Hepatocyte (in vitro differentiated cells): ENCODE measurements at regions not wholly inside any gene's neighbourhood (a gene's known extent, or its start where the extent isn't known, plus 50 kb on each side); places are given as distances from the start of the nearest gene placed in this dataset.

ENCODE experiments used
- DNase-seq: peaks from one replicate; pipeline ENCODE4 v3.0.0-alpha.2; 2016; ENCODE audit warnings: low spot score
- H2AFZ ChIP-seq: fragments of 200-600 bp; sonication (generic); 2 replicates; pipeline ENCODE4 v1.6.0; 2016; ENCODE audit warnings: antibody characterized with exemption, mild to moderate bottlenecking
- H3K27ac ChIP-seq: fragments of 200-600 bp; sonication (generic); 2 replicates; pipeline ENCODE4 v1.5.1; 2016; ENCODE audit warnings: mild to moderate bottlenecking
- H3K27me3 ChIP-seq: fragments of 200-600 bp; sonication (generic); 2 replicates; pipeline ENCODE4 v1.6.1; 2016
- H3K36me3 ChIP-seq: fragments of 200-600 bp; sonication (generic); replicated peaks from 2 replicates; pipeline ENCODE4 v1.5.1; 2016; ENCODE audit warnings: low read depth; ENCODE audit not compliant: insufficient read depth
- H3K4me1 ChIP-seq: fragments of 200-600 bp; sonication (generic); 2 replicates; pipeline ENCODE4 v1.5.1; 2016; ENCODE audit warnings: mild to moderate bottlenecking, moderate library complexity; ENCODE audit not compliant: insufficient read depth
- H3K4me2 ChIP-seq: fragments of 200-600 bp; sonication (generic); 2 replicates; pipeline ENCODE4 v1.6.0; 2016
- H3K4me3 ChIP-seq: fragments of 200-600 bp; sonication (generic); 2 replicates; pipeline ENCODE4 v1.5.1; 2016; ENCODE audit warnings: mild to moderate bottlenecking
- H3K79me2 ChIP-seq: fragments of 200-600 bp; sonication (generic); 2 replicates; pipeline ENCODE4 v1.6.0; 2017; ENCODE audit warnings: mild to moderate bottlenecking
- H3K9me2 ChIP-seq: fragments of 200-600 bp; sonication (generic); replicated peaks from 2 replicates; pipeline ENCODE4 v1.6.0; 2017; ENCODE audit warnings: mild to moderate bottlenecking; ENCODE audit not compliant: insufficient read depth
- H3K9me3 ChIP-seq: fragments of 200-600 bp; sonication (generic); 2 replicates; pipeline ENCODE4 v1.5.1; 2016; ENCODE audit warnings: low read depth, mild to moderate bottlenecking
- H4K20me1 ChIP-seq: fragments of 200-600 bp; sonication (generic); 2 replicates; pipeline ENCODE4 v1.6.0; 2016; ENCODE audit warnings: mild to moderate bottlenecking; ENCODE audit not compliant: insufficient read depth, poor library complexity, severe bottlenecking
- EZH2 ChIP-seq: fragments of 200-600 bp; sonication (generic); IDR thresholded peaks from 2 replicates; pipeline ENCODE4 v1.6.1; 2016; ENCODE audit warnings: antibody characterized with exemption, mild to moderate bottlenecking, borderline replicate concordance
- EZH2phosphoT487 ChIP-seq: fragments of 200-600 bp; sonication (generic); IDR thresholded peaks from one replicate; pipeline ENCODE4 v1.6.1; 2018; ENCODE audit warnings: antibody characterized with exemption, mild to moderate bottlenecking, low read depth, moderate library complexity; ENCODE audit not compliant: unreplicated experiment, severe bottlenecking
- WGBS: methylation state at CpG from one replicate; pipeline ENCODE4 v1.1.6; 2016; ENCODE audit warnings: low lambda C conversion rate; ENCODE audit errors: missing lambda C conversion rate; 5-methylcytosine and 5-hydroxymethylcytosine counted together
- TF ChIP-seq, protein P1 (sequence below): fragments of 200-600 bp; sonication (generic); IDR thresholded peaks from 2 replicates; pipeline ENCODE4 v1.5.1; 2016; ENCODE audit warnings: antibody characterized with exemption, mild to moderate bottlenecking; ENCODE audit not compliant: poor library complexity

DNA sequence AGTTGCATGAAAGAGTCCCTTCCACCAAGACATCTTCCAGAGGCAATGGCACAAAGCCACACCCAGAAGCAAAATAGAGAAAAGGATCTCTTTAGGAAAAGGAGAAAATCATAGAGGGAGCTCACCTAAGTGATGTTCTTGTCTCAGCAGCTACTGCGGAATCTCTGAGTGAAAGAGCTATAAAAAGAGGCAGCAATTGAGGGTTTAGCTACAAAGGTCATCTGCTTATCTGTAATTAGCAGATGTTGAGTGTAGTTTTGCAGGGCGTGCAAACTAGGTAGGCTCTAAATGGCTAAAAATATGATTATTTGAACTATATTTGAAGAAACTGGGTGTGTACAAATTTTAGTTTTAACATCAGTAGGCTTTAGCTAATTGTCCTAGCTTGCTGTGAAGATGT, 276.0 kb downstream of the HS3ST1 start:
- H3K36me3 ChIP-seq: no peaks in the 10 kb centered on the region
- peak; percentile 30 for DNase-seq
- 28% methylated on average over 2 of the region's 2 CpGs for WGBS
- no peaks in the 10 kb centered on the region for H3K9me3 ChIP-seq
- H2AFZ ChIP-seq: no peak overlapping the region
- no peak overlapping the region for H3K4me3 ChIP-seq
- no peak for TF ChIP-seq EZH2phosphoT487
- no peak for TF ChIP-seq EZH2
- TF ChIP-seq, protein P1, sequence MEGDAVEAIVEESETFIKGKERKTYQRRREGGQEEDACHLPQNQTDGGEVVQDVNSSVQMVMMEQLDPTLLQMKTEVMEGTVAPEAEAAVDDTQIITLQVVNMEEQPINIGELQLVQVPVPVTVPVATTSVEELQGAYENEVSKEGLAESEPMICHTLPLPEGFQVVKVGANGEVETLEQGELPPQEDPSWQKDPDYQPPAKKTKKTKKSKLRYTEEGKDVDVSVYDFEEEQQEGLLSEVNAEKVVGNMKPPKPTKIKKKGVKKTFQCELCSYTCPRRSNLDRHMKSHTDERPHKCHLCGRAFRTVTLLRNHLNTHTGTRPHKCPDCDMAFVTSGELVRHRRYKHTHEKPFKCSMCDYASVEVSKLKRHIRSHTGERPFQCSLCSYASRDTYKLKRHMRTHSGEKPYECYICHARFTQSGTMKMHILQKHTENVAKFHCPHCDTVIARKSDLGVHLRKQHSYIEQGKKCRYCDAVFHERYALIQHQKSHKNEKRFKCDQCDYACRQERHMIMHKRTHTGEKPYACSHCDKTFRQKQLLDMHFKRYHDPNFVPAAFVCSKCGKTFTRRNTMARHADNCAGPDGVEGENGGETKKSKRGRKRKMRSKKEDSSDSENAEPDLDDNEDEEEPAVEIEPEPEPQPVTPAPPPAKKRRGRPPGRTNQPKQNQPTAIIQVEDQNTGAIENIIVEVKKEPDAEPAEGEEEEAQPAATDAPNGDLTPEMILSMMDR: no peak
- no peaks in the 10 kb centered on the region for H3K9me2 ChIP-seq
- H3K4me2 ChIP-seq: no peak overlapping the region
- no peaks in the 10 kb centered on the region for H3K79me2 ChIP-seq
- no peaks in the 10 kb centered on the region for H3K27me3 ChIP-seq
- peaks cover 6% of the 10 kb centered on the region for H3K4me1 ChIP-seq
- no peaks in the 10 kb centered on the region for H4K20me1 ChIP-seq
- H3K27ac ChIP-seq: no peak overlapping the region

DNA sequence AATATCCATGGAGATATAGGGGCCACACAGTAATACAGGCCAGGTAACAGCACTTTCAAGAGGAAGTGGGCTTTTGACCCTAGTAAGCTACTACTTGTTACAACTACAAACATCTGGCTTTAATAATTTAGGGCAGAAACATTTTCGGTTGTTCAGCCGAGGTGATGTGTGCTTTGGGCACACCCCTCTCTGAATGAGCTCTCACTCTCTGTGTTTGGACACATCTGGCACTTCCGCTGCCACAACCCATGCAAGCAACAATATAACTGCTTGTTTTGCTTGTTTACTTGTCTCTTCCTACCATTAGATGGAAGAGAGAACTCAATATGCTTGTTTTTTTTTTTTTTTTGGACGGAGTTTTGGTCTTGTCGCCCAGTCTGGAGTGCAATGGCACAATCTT, 277.2 kb downstream of the HS3ST1 start:
- Histone ChIP-seq H3K4me1 (peaks cover 6% of the 10 kb centered on the region), H3K36me3 (no peaks in the 10 kb centered on the region), H4K20me1 (no peaks in the 10 kb centered on the region), H3K4me3 (no peak overlapping the region), H3K27me3 (no peaks in the 10 kb centered on the region), H3K9me3 (no peaks in the 10 kb centered on the region), H2AFZ (no peak overlapping the region), H3K79me2 (no peaks in the 10 kb centered on the region), H3K9me2 (no peaks in the 10 kb centered on the region), H3K27ac (no peak overlapping the region), H3K4me2 (no peak overlapping the region)
- TF ChIP-seq, protein P1: no peak
- no peak for TF ChIP-seq EZH2phosphoT487
- TF ChIP-seq EZH2: no peak
- DNase-seq: no peak
- WGBS: 74% methylated on average over 5 of the region's 5 CpGs

DNA sequence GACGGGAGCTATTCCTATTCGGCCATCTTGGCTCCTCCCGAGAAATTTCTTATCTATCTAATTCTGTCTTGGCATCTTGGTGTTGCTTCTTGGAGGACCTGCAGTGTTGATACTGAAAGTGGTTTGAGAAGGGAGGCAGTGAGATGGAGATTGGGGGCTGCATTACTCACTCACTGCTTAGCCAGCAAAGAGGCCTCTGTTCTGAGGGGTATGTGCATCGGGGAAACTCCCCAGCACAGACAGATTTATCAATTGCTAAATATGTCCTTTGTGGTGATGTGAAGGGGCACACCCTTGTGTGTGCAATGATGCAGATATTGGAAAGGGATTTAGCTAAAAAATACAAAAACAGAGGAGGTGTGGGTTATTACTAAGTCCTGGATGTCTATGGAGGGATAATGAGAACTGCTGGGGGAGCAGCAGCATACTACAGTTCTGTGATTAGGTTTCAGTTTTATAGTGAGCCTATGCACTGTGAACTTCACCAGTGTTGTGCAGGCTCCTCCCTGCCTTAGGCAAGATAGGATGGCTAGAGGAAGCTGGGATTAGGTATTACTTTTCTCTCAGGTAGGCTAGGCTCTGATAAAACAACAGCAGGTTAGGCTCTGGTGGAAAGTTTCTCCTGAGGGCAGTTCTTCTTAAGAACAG, 279.0 kb downstream of the HS3ST1 start:
- no peaks in the 10 kb centered on the region for H4K20me1 ChIP-seq
- H3K27me3 ChIP-seq: no peaks in the 10 kb centered on the region
- H3K9me2 ChIP-seq: no peaks in the 10 kb centered on the region
- H3K27ac ChIP-seq: no peak overlapping the region
- 87% methylated on average over 4 of the region's 4 CpGs for WGBS
- no peaks in the 10 kb centered on the region for H3K79me2 ChIP-seq
- no peaks in the 10 kb centered on the region for H3K9me3 ChIP-seq
- H2AFZ ChIP-seq: no peak overlapping the region
- no peak overlapping the region for H3K4me2 ChIP-seq
- no peak overlapping the region for H3K4me3 ChIP-seq
- no peaks in the 10 kb centered on the region for H3K36me3 ChIP-seq
- peaks cover 6% of the 10 kb centered on the region for H3K4me1 ChIP-seq
- no peak for DNase-seq
- TF ChIP-seq EZH2 (no peak), EZH2phosphoT487 (no peak)
- TF ChIP-seq, protein P1: no peak

DNA sequence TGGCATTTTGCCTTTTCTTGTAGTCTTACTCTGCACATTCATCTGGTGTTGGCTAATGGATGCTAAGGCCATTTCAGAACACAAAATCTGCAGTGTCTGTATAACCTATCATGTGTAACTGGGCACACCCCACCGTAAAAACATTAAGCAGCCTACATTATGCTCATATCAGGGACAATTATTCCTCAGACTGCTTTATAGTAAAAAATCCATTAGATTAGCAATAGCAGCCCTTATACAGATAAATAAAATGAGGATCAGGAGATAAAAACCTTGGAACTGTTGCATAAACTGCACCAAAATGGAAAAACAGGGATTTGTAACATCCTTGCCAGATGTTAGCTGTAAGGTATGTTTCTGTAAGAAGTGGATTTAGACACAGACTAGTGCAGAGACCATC, 288.8 kb downstream of the HS3ST1 start:
- Histone ChIP-seq H2AFZ (no peak overlapping the region), H3K36me3 (no peaks in the 10 kb centered on the region), H3K9me2 (no peaks in the 10 kb centered on the region), H3K9me3 (no peaks in the 10 kb centered on the region), H3K4me1 (no peaks in the 10 kb centered on the region), H3K79me2 (no peaks in the 10 kb centered on the region), H3K27ac (no peak overlapping the region), H3K4me2 (no peak overlapping the region), H4K20me1 (no peaks in the 10 kb centered on the region), H3K27me3 (no peaks in the 10 kb centered on the region), H3K4me3 (no peak overlapping the region)
- DNase-seq: no peak
- WGBS: 60% methylated on average over 1 of the region's 1 CpG
- TF ChIP-seq, protein P1: no peak
- no peak for TF ChIP-seq EZH2phosphoT487
- no peak for TF ChIP-seq EZH2
